NCI-H345 treated with DMSO at 0.1 percent for 48 hours (cell line): ENCODE measurements at regions not wholly inside any gene's neighbourhood (a gene's known extent, or its start where the extent isn't known, plus 50 kb on each side); places are given as distances from the start of the nearest gene placed in this dataset.

ENCODE experiments used
- DNase-seq: peaks from one replicate; lab custom pipeline; 2025; ENCODE audit not compliant: unreplicated experiment; lab: John Stamatoyannopoulos, UW

GRCh38 chr18:72368308-72368707, 175.8 kb downstream of the CBLN2 start:
- DNase-seq: no peak

GRCh38 chr18:72360634-72361033, 183.5 kb downstream of the CBLN2 start:
- no peak for DNase-seq

GRCh38 chr18:72342933-72343332, 201.2 kb downstream of the CBLN2 start:
- no peak for DNase-seq

- DNase-seq: no peak
Observed at GRCh38 chr18:72339976-72340375, 204.2 kb downstream of the CBLN2 start.

GRCh38 chr18:72336786-72337185, 207.4 kb downstream of the CBLN2 start:
- no peak for DNase-seq

GRCh38 chr18:72329533-72329932, 214.6 kb downstream of the CBLN2 start:
- no peak for DNase-seq

- DNase-seq: no peak
Observed at GRCh38 chr18:72325307-72325706, 218.8 kb downstream of the CBLN2 start.

GRCh38 chr18:72324677-72325076, 219.5 kb downstream of the CBLN2 start:
- no peak for DNase-seq

GRCh38 chr18:72316497-72316896, 227.6 kb downstream of the CBLN2 start:
- no peak for DNase-seq

- DNase-seq: no peak
Observed at GRCh38 chr18:72283148-72283925, 260.8 kb downstream of the CBLN2 start.

GRCh38 chr18:72273025-72273424, 271.1 kb downstream of the CBLN2 start:
- DNase-seq: no peak

- no peak for DNase-seq
Observed at GRCh38 chr18:72261590-72261989, 282.6 kb downstream of the CBLN2 start.

GRCh38 chr18:72246076-72246475, 298.1 kb downstream of the CBLN2 start:
- DNase-seq: no peak

GRCh38 chr18:72235422-72235821, 308.7 kb downstream of the CBLN2 start:
- peak; percentile 93 for DNase-seq

GRCh38 chr18:72233106-72233505, 311.0 kb downstream of the CBLN2 start:
- DNase-seq: peak; percentile 77

- DNase-seq: no peak
Observed at GRCh38 chr18:72232644-72233043, 311.5 kb downstream of the CBLN2 start.

GRCh38 chr18:72225958-72226357, 318.2 kb downstream of the CBLN2 start:
- DNase-seq: no peak

GRCh38 chr18:72223733-72224132, 320.4 kb downstream of the CBLN2 start:
- DNase-seq: no peak

- no peak for DNase-seq
Observed at GRCh38 chr18:72208920-72209676, 335.0 kb downstream of the CBLN2 start.

- DNase-seq: no peak
Observed at GRCh38 chr18:72207280-72207679, 336.9 kb downstream of the CBLN2 start.

GRCh38 chr18:72206814-72207213, 337.3 kb downstream of the CBLN2 start:
- DNase-seq: peak; percentile 13

- DNase-seq: no peak
Observed at GRCh38 chr18:72201032-72201431, 343.1 kb downstream of the CBLN2 start.
